Mucosa of rectum (tissue), 2 donors: ENCODE measurements at regions not wholly inside any gene's neighbourhood (a gene's known extent, or its start where the extent isn't known, plus 50 kb on each side); places are given as distances from the start of the nearest gene placed in this dataset.
"Not testable (repeated sequence)": the region's sequence is repeated elsewhere in the genome, so short reads cannot be mapped to it uniquely, and the experiment has no call there.

ENCODE experiments used
- H3K27ac ChIP-seq, 2 donors: one replicate each; pipeline ENCODE4 v1.7.0; 2013; ENCODE audit warnings: inconsistent platforms in 2 of 2, low read depth in 2 of 2, low read length in 2 of 2
- H3K27me3 ChIP-seq, 2 donors: one replicate each; pipeline ENCODE4 v1.7.0; 2013; ENCODE audit warnings: low read length in 2 of 2; ENCODE audit not compliant: control insufficient read depth in 2 of 2, insufficient read depth in 2 of 2
- H3K36me3 ChIP-seq, 2 donors: one replicate each; pipeline ENCODE4 v1.7.0; 2013; ENCODE audit warnings: low read length in 2 of 2; ENCODE audit not compliant: control insufficient read depth in 2 of 2, insufficient read depth in 2 of 2
- H3K4me1 ChIP-seq, 2 donors: one replicate each; pipeline ENCODE4 v1.7.0; 2013; ENCODE audit warnings: low read length in 2 of 2, mild to moderate bottlenecking in 1 of 2; ENCODE audit not compliant: control insufficient read depth in 2 of 2, insufficient read depth in 2 of 2
- H3K4me3 ChIP-seq, 2 donors: one replicate each; pipeline ENCODE4 v1.7.0; 2013; ENCODE audit warnings: low read length in 2 of 2
- H3K9ac ChIP-seq, 2 donors: one replicate each; pipeline ENCODE4 v1.7.0; 2013; ENCODE audit warnings: low read length in 2 of 2, low read depth in 1 of 2, mild to moderate bottlenecking in 1 of 2
- H3K9me3 ChIP-seq, 2 donors: one replicate each; pipeline ENCODE4 v1.7.0; 2013; ENCODE audit warnings: low read length in 2 of 2; ENCODE audit not compliant: control insufficient read depth in 2 of 2
- donor health status: healthy.
- donor health status: Normal muscosa, but diverticular disease.

DNA sequence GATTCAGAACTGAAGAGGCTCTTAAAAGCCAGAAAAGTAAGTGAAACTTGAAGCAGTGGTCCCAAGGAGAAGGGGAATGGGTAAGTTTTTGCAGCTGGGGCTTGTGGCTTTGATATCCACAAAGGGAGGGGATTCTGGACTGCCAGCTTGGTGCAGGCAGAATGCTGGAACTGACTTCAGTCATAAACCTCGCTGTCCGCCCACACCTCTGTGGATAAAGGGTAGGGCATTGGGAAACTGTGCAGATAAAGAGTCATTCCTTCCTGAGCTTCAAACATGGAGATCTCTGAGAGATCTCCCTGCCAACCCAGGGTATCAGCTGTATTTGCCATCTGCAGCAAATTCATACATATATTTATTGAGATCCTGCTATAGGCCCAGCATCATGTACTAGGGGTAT, 124.3 kb upstream of the OR9Q1 start:
- Histone ChIP-seq H3K27ac (peak overlapping the region; percentile 70 to 71), H3K4me3 (no peak overlapping the region), H3K27me3 (no peaks in the 10 kb centered on the region), H3K9me3 (no peaks in the 10 kb centered on the region), H3K4me1 (peaks cover 20 to 45% of the 10 kb centered on the region in 2 donors), H3K9ac (no peak overlapping the region), H3K36me3 (no peaks in the 10 kb centered on the region)

GRCh38 chr11:57900320-57900719, 123.4 kb upstream of the OR9Q1 start:
- Histone ChIP-seq H3K27me3 (no peaks in the 10 kb centered on the region), H3K9me3 (no peaks in the 10 kb centered on the region), H3K4me1 (peaks cover 21 to 47% of the 10 kb centered on the region in 2 donors), H3K9ac (peak overlapping the region in 1 of 2 donors; percentile 8), H3K27ac (peak overlapping the region; percentile 71 to 77), H3K4me3 (no peak overlapping the region), H3K36me3 (no peaks in the 10 kb centered on the region)

DNA sequence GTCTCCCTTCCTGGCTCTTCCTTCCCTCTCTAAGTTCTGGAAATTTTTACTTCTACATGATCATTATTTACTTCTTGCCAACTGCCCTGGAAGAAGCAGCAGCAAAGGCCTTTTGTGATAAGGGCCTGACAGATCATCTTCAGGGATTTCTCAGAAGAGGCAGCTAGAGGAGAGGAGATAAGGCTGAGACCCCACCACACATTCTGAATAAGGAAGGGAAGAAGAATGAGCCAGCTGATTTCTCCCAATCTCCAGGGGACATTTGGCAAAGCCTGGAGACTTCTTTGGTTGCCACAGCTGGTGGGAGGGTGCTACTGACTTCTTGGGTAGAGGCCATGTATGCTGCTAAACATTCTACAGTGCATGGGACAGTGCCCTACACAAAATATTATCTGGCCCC, 122.4 kb upstream of the OR9Q1 start:
- H3K9me3 ChIP-seq, result no peaks in the 10 kb centered on the region

DNA sequence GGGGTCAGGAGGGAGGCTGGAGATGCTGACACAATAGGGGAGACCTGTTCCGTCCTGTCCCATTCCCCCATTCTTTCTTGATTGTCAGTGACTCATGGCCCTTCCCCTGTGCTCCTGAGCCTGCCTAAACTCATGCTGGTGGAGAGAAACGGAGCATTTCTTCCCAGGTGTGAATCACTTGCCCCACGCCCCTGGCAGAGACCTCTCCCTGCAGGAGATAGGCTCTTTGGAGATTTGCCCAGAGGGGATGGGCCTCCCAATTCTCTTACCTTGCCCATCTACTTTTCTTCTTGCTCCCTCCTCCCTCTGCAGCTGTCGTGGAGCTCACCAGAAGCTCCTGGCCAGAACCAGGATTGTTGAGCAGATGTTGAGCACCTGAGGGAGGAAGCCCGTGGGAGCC, 121.9 kb upstream of the OR9Q1 start:
- peak overlapping the region in 1 of 2 donors; percentile 7 for H3K27ac ChIP-seq
- H3K4me1 ChIP-seq, result peaks cover 21 to 47% of the 10 kb centered on the region in 2 donors
- no peaks in the 10 kb centered on the region for H3K36me3 ChIP-seq
- H3K4me3 ChIP-seq, result no peak overlapping the region
- H3K9ac ChIP-seq, result no peak overlapping the region
- H3K9me3 ChIP-seq, result no peaks in the 10 kb centered on the region
- H3K27me3 ChIP-seq, result no peaks in the 10 kb centered on the region

More for the DNA sequence above, 122.4 kb upstream of the OR9Q1 start:
- no peaks in the 10 kb centered on the region for H3K36me3 ChIP-seq
- H3K27ac ChIP-seq, result peak overlapping the region in 1 of 2 donors; percentile 7
- no peak overlapping the region for H3K9ac ChIP-seq
- H3K4me1 ChIP-seq, result peaks cover 21 to 47% of the 10 kb centered on the region in 2 donors
- no peaks in the 10 kb centered on the region for H3K27me3 ChIP-seq
- H3K4me3 ChIP-seq, result no peak overlapping the region

DNA sequence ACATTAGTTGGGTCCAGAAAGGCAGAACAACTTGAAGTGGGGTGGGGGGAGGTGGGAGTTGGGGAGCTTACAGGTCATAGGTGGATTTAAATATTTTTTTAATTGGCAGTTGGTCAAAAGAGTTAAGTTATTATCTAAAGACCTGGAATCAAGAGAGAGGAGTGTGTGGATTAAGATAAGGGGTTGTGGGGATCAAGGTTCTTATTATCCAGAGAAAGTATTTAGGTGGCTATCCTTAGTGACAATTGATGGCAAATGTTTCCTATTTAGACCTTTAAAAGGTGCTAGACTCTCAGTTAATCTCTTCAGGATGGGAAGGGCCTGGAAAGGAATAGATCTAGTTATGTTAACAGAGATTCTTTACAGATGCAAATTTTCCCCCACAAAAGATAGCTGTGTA, 120.7 kb upstream of the OR9Q1 start:
- peak overlapping the region; percentile 71 to 83 for H3K27ac ChIP-seq
- no peaks in the 10 kb centered on the region for H3K9me3 ChIP-seq
- H3K4me1 ChIP-seq, result peaks cover 21 to 47% of the 10 kb centered on the region in 2 donors
- H3K27me3 ChIP-seq, result no peaks in the 10 kb centered on the region
- H3K36me3 ChIP-seq, result no peaks in the 10 kb centered on the region
- no peak overlapping the region for H3K9ac ChIP-seq
- H3K4me3 ChIP-seq, result no peak overlapping the region

DNA sequence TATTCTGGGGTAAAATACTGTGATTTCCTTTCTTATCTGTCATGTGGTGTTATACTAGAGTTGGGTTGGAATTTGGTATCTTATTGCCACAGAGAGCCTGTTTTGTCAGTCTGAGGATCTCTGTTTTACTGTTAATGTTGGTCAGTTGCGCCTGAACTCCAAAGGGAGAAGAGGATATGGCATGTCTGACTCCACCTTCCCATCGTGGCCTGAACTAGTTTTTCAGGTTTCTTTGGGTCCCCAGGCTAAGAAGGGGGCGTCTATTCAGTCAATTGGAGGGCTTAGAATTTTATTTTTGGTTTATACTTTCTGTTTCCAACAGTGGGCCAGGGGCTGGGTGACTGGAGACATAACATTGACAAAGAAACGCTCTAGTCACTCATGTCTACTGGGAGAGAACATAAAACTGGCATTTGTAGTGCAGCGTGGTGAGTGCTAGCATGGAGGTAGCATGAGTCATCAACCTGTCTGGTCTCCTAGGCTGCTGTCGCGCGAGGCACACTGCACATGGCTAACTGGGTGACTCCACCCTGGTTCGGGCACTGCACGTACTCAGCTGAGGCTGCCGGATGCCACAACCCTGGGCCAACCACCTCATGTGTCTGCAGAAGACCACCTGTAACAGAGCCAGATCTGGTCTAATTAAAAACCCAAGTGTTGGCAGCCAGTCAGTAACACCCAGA, 120.1 kb upstream of the OR9Q1 start:
- H3K9me3 ChIP-seq, result no peaks in the 10 kb centered on the region

GRCh38 chr11:57904376-57904775, 119.3 kb upstream of the OR9Q1 start:
- Histone ChIP-seq H3K36me3 (no peaks in the 10 kb centered on the region), H3K4me3 (no peak overlapping the region), H3K27ac (peak overlapping the region; percentile 71 to 83), H3K4me1 (peaks cover 17 to 39% of the 10 kb centered on the region in 2 donors), H3K27me3 (no peaks in the 10 kb centered on the region), H3K9me3 (no peaks in the 10 kb centered on the region), H3K9ac (peak overlapping the region in 1 of 2 donors; percentile 17)

More for the DNA sequence above, 120.1 kb upstream of the OR9Q1 start:
- H3K4me3 ChIP-seq, result no peak overlapping the region
- H3K9ac ChIP-seq, result no peak overlapping the region
- no peaks in the 10 kb centered on the region for H3K27me3 ChIP-seq
- H3K36me3 ChIP-seq, result no peaks in the 10 kb centered on the region
- peaks cover 21 to 47% of the 10 kb centered on the region in 2 donors for H3K4me1 ChIP-seq
- H3K27ac ChIP-seq, result peak overlapping the region; percentile 71 to 83

DNA sequence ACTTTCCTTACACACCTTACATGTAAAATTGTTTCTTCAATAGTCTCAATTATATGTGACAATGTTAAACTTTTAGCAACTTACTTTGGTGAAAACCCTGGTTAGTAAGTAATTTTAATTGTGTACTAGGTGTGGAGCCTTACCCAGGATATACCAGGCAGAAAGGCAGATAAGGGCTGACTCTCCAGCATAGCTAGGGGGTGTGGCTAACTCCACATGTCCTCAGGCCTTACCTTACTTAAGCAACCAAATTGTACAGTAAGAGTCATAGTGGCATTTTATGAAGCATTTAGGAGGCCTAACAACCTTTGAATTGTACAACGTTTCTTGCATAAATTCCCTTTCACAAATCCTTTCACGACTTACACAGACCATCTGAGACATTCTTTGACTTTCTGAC, 118.2 kb upstream of the OR9Q1 start:
- Histone ChIP-seq H3K27ac (peak overlapping the region in 1 of 2 donors; percentile 15), H3K9me3 (no peaks in the 10 kb centered on the region), H3K9ac (no peak overlapping the region), H3K36me3 (no peaks in the 10 kb centered on the region), H3K4me1 (peaks cover 12 to 31% of the 10 kb centered on the region in 2 donors), H3K4me3 (no peak overlapping the region), H3K27me3 (no peaks in the 10 kb centered on the region)

GRCh38 chr11:57908399-57908798, 115.3 kb upstream of the OR9Q1 start:
- not testable (repeated sequence) for H3K27me3 ChIP-seq, H3K36me3 ChIP-seq, H3K27ac ChIP-seq, H3K4me3 ChIP-seq, H3K9ac ChIP-seq, H3K9me3 ChIP-seq
- H3K4me1 ChIP-seq, result peaks cover 7 to 12% of the 10 kb centered on the region in 2 donors

DNA sequence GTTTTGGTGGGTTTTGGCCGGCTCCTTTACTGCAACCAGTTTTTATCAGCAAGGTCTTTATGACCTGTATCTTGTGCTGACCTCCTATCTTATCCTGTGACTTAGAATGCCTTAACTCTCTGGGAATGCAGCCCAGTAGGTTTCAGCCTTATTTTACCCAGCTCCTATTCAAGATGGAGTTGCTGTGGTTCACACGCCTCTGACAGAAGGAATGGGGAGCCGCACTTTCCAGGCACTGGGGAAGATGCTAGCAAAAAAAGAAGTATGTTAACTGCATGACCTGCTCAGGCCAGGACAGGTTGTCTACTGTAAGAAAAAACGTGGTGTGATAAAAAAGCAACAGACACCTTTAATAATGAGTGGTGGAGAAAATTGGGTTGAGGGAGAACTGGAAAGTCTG, 112.2 kb upstream of the OR9Q1 start:
- H3K4me1 ChIP-seq, H3K36me3 ChIP-seq, H3K9me3 ChIP-seq, H3K27ac ChIP-seq, H3K27me3 ChIP-seq, H3K4me3 ChIP-seq, H3K9ac ChIP-seq: not testable (repeated sequence)
